ENCODE measurements at regions not wholly inside any gene's neighbourhood (a gene's known extent, or its start where the extent isn't known, plus 50 kb on each side); places are given as distances from the start of the nearest gene placed in this dataset.

GRCh38 chr4:62849696-62850095, 1559.6 kb downstream of the TECRL start:
- no peak for DNase-seq

- DNase-seq, result no peak
Measured at GRCh38 chr4:62835631-62836030, 1573.6 kb downstream of the TECRL start.

GRCh38 chr4:62822306-62822705, 1586.9 kb downstream of the TECRL start:
- no peak for DNase-seq

- DNase-seq, result no peak
Measured at GRCh38 chr4:62816566-62816965, 1592.7 kb downstream of the TECRL start.

- no peak for DNase-seq
Measured at GRCh38 chr4:62814510-62815047, 1594.7 kb downstream of the TECRL start.

GRCh38 chr4:62806816-62807215, 1602.4 kb downstream of the TECRL start:
- DNase-seq, result no peak

- DNase-seq, result no peak
Measured at GRCh38 chr4:62804075-62804474, 1603.9 kb downstream of the ADGRL3 start.

- no peak for DNase-seq
Measured at GRCh38 chr4:62797221-62797620, 1597.1 kb downstream of the ADGRL3 start.

GRCh38 chr4:62791386-62791785, 1591.3 kb downstream of the ADGRL3 start:
- DNase-seq, result no peak

- DNase-seq, result no peak
Measured at GRCh38 chr4:62771983-62772557, 1571.9 kb downstream of the ADGRL3 start.

GRCh38 chr4:62740296-62740695, 1540.2 kb downstream of the ADGRL3 start:
- DNase-seq, result no peak

GRCh38 chr4:62717154-62717553, 1517.0 kb downstream of the ADGRL3 start:
- no peak for DNase-seq

- no peak for DNase-seq
Measured at GRCh38 chr4:62711575-62711974, 1511.4 kb downstream of the ADGRL3 start.

- no peak for DNase-seq
Measured at GRCh38 chr4:62709618-62710252, 1509.6 kb downstream of the ADGRL3 start.

- DNase-seq, result no peak
Measured at GRCh38 chr4:62706423-62706822, 1506.3 kb downstream of the ADGRL3 start.

- DNase-seq, result no peak
Measured at GRCh38 chr4:62683799-62684566, 1483.9 kb downstream of the ADGRL3 start.

GRCh38 chr4:62676962-62677361, 1476.8 kb downstream of the ADGRL3 start:
- no peak for DNase-seq

- no peak for DNase-seq
Measured at GRCh38 chr4:62670514-62670913, 1470.4 kb downstream of the ADGRL3 start.

GRCh38 chr4:62661821-62662220, 1461.7 kb downstream of the ADGRL3 start:
- DNase-seq, result no peak

- DNase-seq, result no peak
Measured at GRCh38 chr4:62656006-62656405, 1455.9 kb downstream of the ADGRL3 start.

GRCh38 chr4:62644372-62644771, 1444.2 kb downstream of the ADGRL3 start:
- no peak for DNase-seq

- DNase-seq, result no peak
Measured at GRCh38 chr4:62640296-62640695, 1440.2 kb downstream of the ADGRL3 start.

- DNase-seq, result no peak
Measured at GRCh38 chr4:62627671-62628070, 1427.5 kb downstream of the ADGRL3 start.

- no peak for DNase-seq
Measured at GRCh38 chr4:62627141-62627540, 1427.0 kb downstream of the ADGRL3 start.

Data from stimulated activated CD4-positive, alpha-beta T cell treated with anti-CD3 and anti-CD28 coated beads, Interleukin-4, amount 100 ng/mL, for 24 hours (primary cell).